Hepatocyte (in vitro differentiated cells): ENCODE measurements at regions not wholly inside any gene's neighbourhood (a gene's known extent, or its start where the extent isn't known, plus 50 kb on each side); places are given as distances from the start of the nearest gene placed in this dataset.
"Not testable (repeated sequence)": the region's sequence is repeated elsewhere in the genome, so short reads cannot be mapped to it uniquely, and the experiment has no call there.

Experiments
- DNase-seq: peaks from one replicate; pipeline ENCODE4 v3.0.0-alpha.2; 2016; ENCODE audit warnings: low spot score
- H2AFZ ChIP-seq: fragments of 200-600 bp; sonication (generic); 2 replicates; pipeline ENCODE4 v1.6.0; 2016; ENCODE audit warnings: antibody characterized with exemption, mild to moderate bottlenecking
- H3K27ac ChIP-seq: fragments of 200-600 bp; sonication (generic); 2 replicates; pipeline ENCODE4 v1.5.1; 2016; ENCODE audit warnings: mild to moderate bottlenecking
- H3K27me3 ChIP-seq: fragments of 200-600 bp; sonication (generic); 2 replicates; pipeline ENCODE4 v1.6.1; 2016
- H3K36me3 ChIP-seq: fragments of 200-600 bp; sonication (generic); replicated peaks from 2 replicates; pipeline ENCODE4 v1.5.1; 2016; ENCODE audit warnings: low read depth; ENCODE audit not compliant: insufficient read depth
- H3K4me1 ChIP-seq: fragments of 200-600 bp; sonication (generic); 2 replicates; pipeline ENCODE4 v1.5.1; 2016; ENCODE audit warnings: mild to moderate bottlenecking, moderate library complexity; ENCODE audit not compliant: insufficient read depth
- H3K4me2 ChIP-seq: fragments of 200-600 bp; sonication (generic); 2 replicates; pipeline ENCODE4 v1.6.0; 2016
- H3K4me3 ChIP-seq: fragments of 200-600 bp; sonication (generic); 2 replicates; pipeline ENCODE4 v1.5.1; 2016; ENCODE audit warnings: mild to moderate bottlenecking
- H3K79me2 ChIP-seq: fragments of 200-600 bp; sonication (generic); 2 replicates; pipeline ENCODE4 v1.6.0; 2017; ENCODE audit warnings: mild to moderate bottlenecking
- H3K9me2 ChIP-seq: fragments of 200-600 bp; sonication (generic); replicated peaks from 2 replicates; pipeline ENCODE4 v1.6.0; 2017; ENCODE audit warnings: mild to moderate bottlenecking; ENCODE audit not compliant: insufficient read depth
- H3K9me3 ChIP-seq: fragments of 200-600 bp; sonication (generic); 2 replicates; pipeline ENCODE4 v1.5.1; 2016; ENCODE audit warnings: low read depth, mild to moderate bottlenecking
- H4K20me1 ChIP-seq: fragments of 200-600 bp; sonication (generic); 2 replicates; pipeline ENCODE4 v1.6.0; 2016; ENCODE audit warnings: mild to moderate bottlenecking; ENCODE audit not compliant: insufficient read depth, poor library complexity, severe bottlenecking
- CTCF ChIP-seq: fragments of 200-600 bp; sonication (generic); IDR thresholded peaks from 2 replicates; pipeline ENCODE4 v1.5.1; 2016; ENCODE audit warnings: antibody characterized with exemption, mild to moderate bottlenecking; ENCODE audit not compliant: poor library complexity
- EZH2 ChIP-seq: fragments of 200-600 bp; sonication (generic); IDR thresholded peaks from 2 replicates; pipeline ENCODE4 v1.6.1; 2016; ENCODE audit warnings: antibody characterized with exemption, mild to moderate bottlenecking, borderline replicate concordance
- EZH2phosphoT487 ChIP-seq: fragments of 200-600 bp; sonication (generic); IDR thresholded peaks from one replicate; pipeline ENCODE4 v1.6.1; 2018; ENCODE audit warnings: antibody characterized with exemption, mild to moderate bottlenecking, low read depth, moderate library complexity; ENCODE audit not compliant: unreplicated experiment, severe bottlenecking
- WGBS: methylation state at CpG from one replicate; pipeline ENCODE4 v1.1.6; 2016; ENCODE audit warnings: low lambda C conversion rate; ENCODE audit errors: missing lambda C conversion rate; 5-methylcytosine and 5-hydroxymethylcytosine counted together

GRCh38 chr9:22840641-22841040 is 394.0 kb downstream of the DMRTA1 start:
- H4K20me1 ChIP-seq = no peaks in the 10 kb centered on the region
- H3K36me3 ChIP-seq = no peaks in the 10 kb centered on the region
- H3K9me3 ChIP-seq = no peaks in the 10 kb centered on the region
- H3K79me2 ChIP-seq = no peaks in the 10 kb centered on the region
- DNase-seq = no peak
- TF ChIP-seq EZH2 (no peak), CTCF (no peak), EZH2phosphoT487 (no peak)
- H3K27me3 ChIP-seq = no peaks in the 10 kb centered on the region
- no peak overlapping the region for H2AFZ ChIP-seq
- H3K4me1 ChIP-seq = no peaks in the 10 kb centered on the region
- no peak overlapping the region for H3K4me2 ChIP-seq
- H3K9me2 ChIP-seq = no peaks in the 10 kb centered on the region
- no peak overlapping the region for H3K27ac ChIP-seq
- no peak overlapping the region for H3K4me3 ChIP-seq

GRCh38 chr9:22845243-22845642 is 398.6 kb downstream of the DMRTA1 start:
- H3K27ac ChIP-seq, H3K4me1 ChIP-seq, H3K9me2 ChIP-seq, H3K9me3 ChIP-seq, H3K36me3 ChIP-seq, H3K79me2 ChIP-seq, H3K4me3 ChIP-seq, DNase-seq, H2AFZ ChIP-seq, H4K20me1 ChIP-seq, H3K4me2 ChIP-seq, H3K27me3 ChIP-seq: not testable (repeated sequence)
- WGBS = 81% methylated on average over 1 of the region's 1 CpG

GRCh38 chr9:22855980-22856379 is 409.4 kb downstream of the DMRTA1 start:
- Histone ChIP-seq H3K4me3 (no peak overlapping the region), H3K79me2 (no peaks in the 10 kb centered on the region), H3K27me3 (no peaks in the 10 kb centered on the region), H3K9me2 (no peaks in the 10 kb centered on the region), H2AFZ (no peak overlapping the region), H3K36me3 (no peaks in the 10 kb centered on the region), H3K4me2 (no peak overlapping the region), H3K9me3 (no peaks in the 10 kb centered on the region), H3K27ac (no peak overlapping the region), H3K4me1 (no peaks in the 10 kb centered on the region), H4K20me1 (no peaks in the 10 kb centered on the region)
- TF ChIP-seq EZH2 (no peak), EZH2phosphoT487 (no peak), CTCF (no peak)
- no peak for DNase-seq

- Histone ChIP-seq H3K27ac (no peak overlapping the region), H3K9me3 (no peaks in the 10 kb centered on the region), H3K4me2 (no peak overlapping the region), H3K27me3 (no peaks in the 10 kb centered on the region), H3K36me3 (no peaks in the 10 kb centered on the region), H4K20me1 (no peaks in the 10 kb centered on the region), H3K4me3 (no peak overlapping the region), H3K79me2 (no peaks in the 10 kb centered on the region), H3K4me1 (no peaks in the 10 kb centered on the region), H3K9me2 (no peaks in the 10 kb centered on the region), H2AFZ (no peak overlapping the region)
- DNase-seq = no peak
- 89% methylated on average over 1 of the region's 1 CpG for WGBS
- TF ChIP-seq CTCF (no peak), EZH2 (no peak), EZH2phosphoT487 (no peak)
Measured at GRCh38 chr9:22857316-22857715, 410.7 kb downstream of the DMRTA1 start.
